ENCODE measurements at regions not wholly inside any gene's neighbourhood (a gene's known extent, or its start where the extent isn't known, plus 50 kb on each side); places are given as distances from the start of the nearest gene placed in this dataset.
"Not testable (repeated sequence)": the region's sequence is repeated elsewhere in the genome, so short reads cannot be mapped to it uniquely, and the experiment has no call there.

- DNase-seq (ENCODE audit: low read depth) = no peak
Observed at GRCh38 chr12:90209029-90209428, 500.4 kb upstream of the ATP2B1 start.

DNA sequence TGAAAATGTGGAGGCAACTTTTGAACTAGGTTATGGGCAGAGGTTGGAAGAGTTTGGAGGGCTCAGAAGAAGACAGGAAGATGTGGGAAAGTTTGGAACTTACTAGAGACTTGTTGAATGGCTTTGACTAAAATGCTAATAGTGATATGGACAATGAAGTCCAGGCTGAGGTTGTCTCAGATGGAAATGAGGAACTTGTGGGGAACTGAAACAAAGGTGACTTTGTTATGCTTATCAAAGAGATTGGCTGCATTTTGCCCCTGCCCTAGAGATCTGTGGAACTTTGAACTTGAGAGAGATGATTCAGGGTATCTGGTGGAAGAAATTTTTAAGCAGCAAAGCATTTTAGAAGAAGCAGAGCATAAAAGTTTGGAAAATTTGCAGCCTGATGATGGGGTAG, 499.7 kb upstream of the ATP2B1 start:
- DNase-seq (ENCODE audit: low read depth) = not testable (repeated sequence)

- no peak for DNase-seq (ENCODE audit: low read depth)
Observed at GRCh38 chr12:90207799-90208198, 499.2 kb upstream of the ATP2B1 start.

- no peak for DNase-seq (ENCODE audit: low read depth)
Observed at GRCh38 chr12:90205165-90205564, 496.5 kb upstream of the ATP2B1 start.

GRCh38 chr12:90203556-90203955, 494.9 kb upstream of the ATP2B1 start:
- DNase-seq (ENCODE audit: low read depth) = no peak

GRCh38 chr12:90199006-90199405, 490.4 kb upstream of the ATP2B1 start:
- no peak for DNase-seq (ENCODE audit: low read depth)

DNA sequence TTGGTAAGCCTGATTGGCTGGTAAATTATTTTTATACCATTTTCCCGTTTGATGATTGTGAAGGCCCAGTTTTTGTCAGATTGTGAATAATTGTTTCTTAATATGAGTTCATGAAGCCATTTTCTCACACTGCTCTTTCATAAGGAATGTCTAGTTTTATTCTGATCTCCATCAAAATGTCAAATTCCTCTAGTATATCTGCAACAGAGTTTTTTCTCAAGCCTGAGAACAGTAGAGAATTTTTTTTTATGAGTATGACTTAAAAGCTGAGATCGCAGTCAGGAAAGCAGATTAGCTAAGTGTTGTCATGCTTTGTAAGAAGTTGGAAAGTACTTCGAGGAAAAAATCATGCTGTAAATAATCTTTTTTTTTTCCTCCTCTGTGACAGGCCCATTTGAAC, 484.9 kb upstream of the ATP2B1 start:
- no peak for DNase-seq (ENCODE audit: low read depth)

DNA sequence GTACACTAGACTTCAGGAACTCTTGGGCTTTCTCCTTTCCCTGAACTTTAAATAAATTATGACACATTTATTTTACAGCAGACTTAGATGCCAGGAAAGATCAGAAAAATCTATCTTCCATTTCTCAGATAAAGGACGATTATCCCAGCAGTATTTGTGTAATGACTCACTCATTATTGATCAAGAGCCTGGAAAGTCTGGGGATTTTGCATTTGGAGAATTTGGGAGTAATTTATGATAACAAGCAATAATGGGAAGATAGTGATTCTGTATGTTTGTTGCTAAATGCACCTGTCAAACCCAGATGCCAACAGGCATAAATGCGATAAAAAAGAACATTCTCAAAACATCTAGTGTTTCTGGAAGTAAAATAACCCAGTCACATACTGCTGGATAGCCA, 480.2 kb upstream of the ATP2B1 start:
- no peak for DNase-seq (ENCODE audit: low read depth)

DNA sequence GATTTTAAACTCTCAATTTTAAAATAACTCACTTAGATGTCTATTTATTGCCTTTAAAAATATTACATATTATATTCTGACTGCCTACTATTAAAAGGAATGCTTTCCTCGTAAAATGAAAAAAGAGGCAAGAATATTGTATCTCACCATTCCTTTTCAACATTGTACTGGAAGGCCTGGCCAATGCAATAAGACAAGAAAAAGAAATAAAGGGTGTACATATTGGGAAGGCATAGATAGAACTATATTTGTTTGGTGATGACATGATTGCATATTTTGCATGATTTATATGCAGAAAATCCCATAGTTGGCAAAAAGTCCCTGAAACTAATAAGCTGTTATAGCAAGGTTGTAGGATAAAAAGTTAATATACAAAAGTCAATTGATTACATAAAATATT, 474.6 kb upstream of the ATP2B1 start:
- DNase-seq (ENCODE audit: low read depth) = no peak

GRCh38 chr12:90181216-90181615, 472.6 kb upstream of the ATP2B1 start:
- DNase-seq (ENCODE audit: low read depth) = no peak

GRCh38 chr12:90174956-90175355, 466.3 kb upstream of the ATP2B1 start:
- DNase-seq (ENCODE audit: low read depth) = no peak

- no peak for DNase-seq (ENCODE audit: low read depth)
Observed at GRCh38 chr12:90174198-90174510, 465.5 kb upstream of the ATP2B1 start.

GRCh38 chr12:90173499-90174197, 465.0 kb upstream of the ATP2B1 start:
- DNase-seq (ENCODE audit: low read depth) = no peak

DNA sequence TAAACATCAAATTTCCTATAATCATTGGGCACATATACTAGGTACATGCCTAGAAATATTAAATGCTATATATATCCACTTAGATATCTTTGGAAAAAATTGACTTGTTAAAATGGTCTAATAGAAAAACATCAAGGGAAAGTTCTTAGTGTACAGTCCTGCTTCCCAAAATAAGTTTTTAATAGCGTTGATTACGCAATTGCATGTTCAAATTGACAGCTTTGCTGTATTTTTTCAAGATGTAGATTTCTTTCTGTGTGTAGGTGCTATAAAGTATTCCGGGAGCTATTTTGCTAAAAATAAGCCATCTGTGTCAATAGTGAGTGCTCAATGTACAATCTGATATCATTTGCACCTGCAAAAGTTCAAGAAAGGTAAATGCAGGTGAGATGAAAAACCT, 463.9 kb upstream of the ATP2B1 start:
- no peak for DNase-seq (ENCODE audit: low read depth)

GRCh38 chr12:90170740-90171139, 462.1 kb upstream of the ATP2B1 start:
- DNase-seq (ENCODE audit: low read depth) = no peak

GRCh38 chr12:90167518-90168208, 459.0 kb upstream of the ATP2B1 start:
- DNase-seq (ENCODE audit: low read depth) = no peak

- no peak for DNase-seq (ENCODE audit: low read depth)
Observed at GRCh38 chr12:90166671-90167070, 458.0 kb upstream of the ATP2B1 start.

- no peak for DNase-seq (ENCODE audit: low read depth)
Observed at GRCh38 chr12:90166012-90166411, 457.4 kb upstream of the ATP2B1 start.

GRCh38 chr12:90163975-90164374, 455.3 kb upstream of the ATP2B1 start:
- no peak for DNase-seq (ENCODE audit: low read depth)

GRCh38 chr12:90153827-90154226, 445.2 kb upstream of the ATP2B1 start:
- no peak for DNase-seq (ENCODE audit: low read depth)

DNA sequence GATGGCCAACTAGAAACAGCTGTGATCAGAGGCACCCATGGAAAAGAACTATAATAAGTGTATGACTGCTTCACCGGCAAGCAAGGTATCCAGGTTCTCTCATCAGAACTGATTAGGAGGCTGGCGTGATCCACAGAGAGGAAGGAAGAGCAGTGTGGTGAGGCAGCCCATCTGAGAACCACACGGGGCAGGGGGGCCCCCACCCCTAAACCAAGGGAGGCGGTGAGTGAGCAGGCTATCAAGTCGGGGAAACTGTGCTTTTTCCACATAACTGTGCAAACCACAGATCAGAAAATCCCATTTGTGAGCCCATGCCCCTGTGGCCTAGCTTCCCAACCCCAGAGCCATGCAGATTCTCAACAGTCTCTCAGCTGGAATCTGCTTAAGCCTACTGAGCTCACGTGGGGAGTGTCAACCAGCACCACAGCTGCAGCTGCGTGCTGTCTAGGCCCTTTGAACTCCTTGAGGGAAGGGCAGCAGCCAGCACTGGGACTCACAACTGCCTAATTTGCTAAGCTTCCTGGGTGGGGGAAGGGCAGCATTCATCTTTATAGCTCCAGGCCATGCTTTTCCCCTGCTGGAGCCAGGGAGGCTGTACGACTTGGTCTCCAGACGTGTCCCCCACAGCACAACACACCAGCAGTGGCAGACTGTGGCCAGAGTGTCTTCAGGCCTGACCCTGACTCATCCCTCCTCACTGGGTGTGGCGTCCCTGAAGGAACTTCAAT, 444.4 kb upstream of the ATP2B1 start:
- DNase-seq (ENCODE audit: low read depth) = no peak

DNA sequence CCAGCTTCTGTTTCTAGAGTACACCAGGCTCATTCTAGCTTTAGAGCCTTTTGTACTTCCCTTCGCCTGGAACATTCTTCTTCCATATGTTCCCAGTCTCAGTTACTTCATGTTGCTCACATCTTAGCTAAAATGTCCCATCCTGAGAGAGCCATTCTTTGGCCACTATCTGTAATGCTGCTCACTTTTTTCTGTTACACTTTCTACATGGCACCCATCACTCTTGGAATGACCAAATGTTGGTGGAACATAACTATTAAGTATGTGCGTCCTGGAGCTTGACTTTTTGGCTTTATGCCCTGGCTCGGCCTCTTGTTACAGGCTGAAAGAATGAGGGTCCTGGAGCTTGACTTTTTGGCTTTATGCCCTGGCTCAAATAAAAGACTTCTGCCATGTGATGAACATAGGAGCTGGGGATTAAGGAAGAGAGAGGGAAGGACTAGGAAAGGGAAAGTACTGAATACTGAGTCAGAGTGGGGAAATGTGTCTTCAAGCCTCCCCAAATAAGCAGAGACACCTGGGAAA, 442.9 kb upstream of the ATP2B1 start:
- DNase-seq (ENCODE audit: low read depth) = no peak

DNA sequence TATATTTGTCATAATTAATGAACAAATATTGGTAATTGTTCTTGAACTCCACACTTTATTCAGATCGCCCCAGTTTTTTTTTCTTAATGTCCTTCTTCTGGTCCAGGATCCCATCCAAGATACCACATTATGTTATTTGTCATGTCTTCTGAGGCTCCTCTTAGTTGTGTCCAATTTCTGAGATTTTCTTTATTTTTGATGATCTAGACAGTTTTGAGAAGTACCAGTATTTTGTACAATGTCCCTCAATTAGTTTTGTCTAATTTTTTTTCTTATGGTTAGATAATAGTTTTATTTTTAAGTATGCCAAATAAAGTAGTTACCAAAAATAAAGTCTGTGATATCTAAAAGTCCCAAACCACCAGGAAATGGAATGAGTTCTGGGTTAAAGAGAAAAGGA, 440.8 kb upstream of the ATP2B1 start:
- DNase-seq (ENCODE audit: low read depth) = no peak
